Activated CD4-positive, CD25-positive, alpha-beta regulatory T cell treated with anti-CD3 and anti-CD28 coated beads, Interleukin-2, amount 50 U/mL, for 16 hours (primary cell): ENCODE measurements at regions not wholly inside any gene's neighbourhood (a gene's known extent, or its start where the extent isn't known, plus 50 kb on each side); places are given as distances from the start of the nearest gene placed in this dataset.
"Not testable (repeated sequence)": the region's sequence is repeated elsewhere in the genome, so short reads cannot be mapped to it uniquely, and the experiment has no call there.

ENCODE experiments used
- DNase-seq: peaks from one replicate; pipeline ENCODE4 v3.0.0-alpha.2; 2020; ENCODE audit warnings: low read depth, low spot score

DNA sequence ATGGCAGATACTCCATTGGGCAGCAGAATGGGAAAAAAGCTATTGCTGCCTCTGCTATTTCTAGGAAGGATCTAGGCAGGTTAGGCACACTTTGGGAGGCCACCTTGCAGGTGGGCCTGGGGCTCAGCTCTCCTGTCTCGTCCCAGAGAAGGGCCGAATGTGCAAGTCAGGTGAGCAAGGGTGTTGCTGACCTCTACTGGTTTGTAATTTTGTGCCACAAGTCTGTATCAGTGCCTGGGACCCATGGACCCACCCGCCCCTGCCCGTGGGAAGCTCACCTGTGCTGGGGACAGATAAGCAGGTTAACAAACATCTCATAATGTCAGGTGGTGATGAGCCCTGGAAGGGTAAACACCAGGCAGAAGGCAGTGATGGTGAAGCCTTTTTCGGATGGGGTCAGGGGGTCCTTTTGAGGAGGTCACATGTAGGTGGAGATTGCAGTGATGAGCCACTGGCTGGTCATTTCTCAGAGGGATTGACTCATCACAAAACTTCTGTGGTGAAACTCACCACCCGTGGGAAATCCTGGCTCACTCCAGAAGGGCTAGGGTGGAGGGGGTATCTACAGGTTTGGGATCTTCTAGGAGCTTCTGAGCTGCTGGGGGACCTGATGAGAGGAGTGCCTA is 161.3 kb downstream of the KLF13 start:
- DNase-seq: no peak

DNA sequence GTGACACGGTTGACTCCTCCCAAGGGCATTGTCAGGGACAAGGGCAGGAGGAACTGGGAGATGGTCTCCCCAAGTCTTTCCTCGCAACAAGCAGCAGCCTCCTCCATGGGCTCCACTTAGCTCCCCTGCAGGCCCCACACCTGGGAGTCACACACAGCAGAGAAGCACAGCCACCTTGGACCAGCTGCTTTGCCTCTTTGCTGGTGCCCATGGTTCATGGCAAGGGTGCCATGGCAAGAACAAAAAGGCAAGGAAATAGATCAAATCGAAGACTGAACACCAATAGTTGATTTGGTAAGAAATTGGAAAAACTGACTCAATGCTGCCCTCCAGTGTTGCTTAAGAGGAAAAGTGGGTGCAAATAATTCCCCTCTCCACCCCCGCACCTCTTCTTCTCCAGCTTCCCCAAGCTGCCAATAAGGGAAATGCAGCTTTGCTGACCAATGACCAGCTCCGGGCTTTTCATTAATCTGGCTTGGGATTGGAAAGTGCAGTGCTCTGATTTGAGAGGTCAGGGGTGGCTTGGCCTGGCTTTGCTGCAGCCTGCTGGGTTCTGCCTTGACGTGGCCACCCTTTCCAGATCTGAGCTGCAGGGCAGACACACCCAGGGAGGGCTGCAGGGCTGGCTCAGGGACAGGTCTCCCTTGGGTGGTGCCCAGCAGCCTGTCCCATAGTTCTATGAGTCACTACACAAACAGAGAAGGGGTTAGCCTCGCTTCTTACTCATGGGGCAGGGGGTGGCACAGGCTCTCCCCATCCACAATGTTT is 162.0 kb downstream of the KLF13 start:
- no peak for DNase-seq

DNA sequence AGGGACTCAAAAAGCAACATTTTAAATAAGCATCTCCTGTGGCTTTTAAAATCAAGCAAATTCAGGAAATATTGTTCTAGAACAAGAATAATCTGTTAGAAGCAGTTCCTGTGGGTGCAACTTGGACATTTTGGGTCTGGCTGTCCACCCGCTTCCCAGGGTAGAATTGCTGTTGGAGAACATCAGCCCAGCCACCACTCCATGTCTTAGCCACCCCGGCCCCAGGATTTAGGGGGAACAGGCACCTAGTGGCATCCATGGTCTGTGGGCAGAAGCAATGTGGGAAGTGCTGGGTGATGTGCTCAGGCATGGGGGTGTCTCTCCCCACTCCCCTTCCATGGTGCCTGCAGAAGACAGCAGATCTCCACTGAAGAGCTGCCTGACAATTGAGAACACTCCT is 162.6 kb downstream of the KLF13 start:
- DNase-seq: no peak

DNA sequence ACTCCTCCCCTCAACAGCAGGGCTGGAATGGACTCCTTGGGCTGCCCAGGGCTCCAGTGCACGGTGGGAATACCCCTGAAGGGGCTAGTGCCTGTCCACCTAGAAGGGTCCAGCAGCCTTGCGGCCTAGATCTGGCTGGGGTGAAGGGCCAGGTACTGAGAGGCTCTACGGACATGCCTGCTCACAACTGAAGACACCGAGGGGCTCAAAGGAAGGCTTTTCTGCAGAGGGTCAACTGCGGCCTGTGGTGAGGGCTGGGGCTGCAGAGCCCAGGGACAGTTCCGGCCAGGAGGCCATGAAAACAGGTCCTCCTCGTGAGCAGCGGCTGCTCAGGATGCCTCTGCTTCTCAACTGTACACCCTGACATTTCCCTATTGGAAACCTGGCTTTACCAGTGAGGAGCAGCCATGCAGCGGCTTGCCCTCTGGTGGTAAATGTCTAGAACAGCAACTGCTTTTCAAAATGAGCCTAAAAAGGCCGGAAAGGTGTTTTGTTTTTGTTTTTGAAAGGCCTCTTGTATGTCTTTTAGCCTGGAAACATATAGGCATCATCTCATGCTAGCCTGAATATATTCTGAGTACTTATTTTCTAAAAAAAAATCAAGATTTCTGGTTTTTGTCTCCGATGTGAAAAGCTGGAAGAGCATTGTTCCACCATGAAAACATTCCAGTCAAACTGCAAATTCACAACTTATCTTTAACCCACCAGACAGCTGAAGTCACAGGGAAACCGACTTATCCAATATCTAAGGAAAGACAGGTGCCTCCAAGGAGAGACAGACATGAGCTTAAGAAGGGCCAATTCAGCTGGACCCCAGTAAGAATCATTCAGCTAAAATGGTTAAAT is 163.4 kb downstream of the KLF13 start:
- DNase-seq: no peak

DNA sequence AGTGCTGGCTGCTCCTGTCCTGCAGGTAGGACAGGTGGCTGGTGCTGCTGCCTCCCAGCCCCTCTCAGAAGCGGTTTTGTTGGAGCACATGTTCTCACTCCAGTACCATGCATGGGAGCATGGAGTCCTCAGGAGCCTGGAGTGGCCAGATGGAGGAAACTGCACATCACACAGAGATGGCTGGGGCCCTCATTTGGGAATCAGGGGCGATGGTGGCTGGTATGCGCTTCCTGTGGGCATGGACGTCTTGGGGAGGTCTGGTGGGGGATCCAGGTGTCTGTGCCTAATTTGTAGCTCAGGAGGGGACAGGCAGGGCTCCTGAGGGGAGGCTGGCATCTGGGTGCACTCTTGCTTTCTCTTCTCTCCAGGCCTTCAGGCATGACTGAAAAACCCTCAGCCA is 168.2 kb downstream of the KLF13 start:
- no peak for DNase-seq

DNA sequence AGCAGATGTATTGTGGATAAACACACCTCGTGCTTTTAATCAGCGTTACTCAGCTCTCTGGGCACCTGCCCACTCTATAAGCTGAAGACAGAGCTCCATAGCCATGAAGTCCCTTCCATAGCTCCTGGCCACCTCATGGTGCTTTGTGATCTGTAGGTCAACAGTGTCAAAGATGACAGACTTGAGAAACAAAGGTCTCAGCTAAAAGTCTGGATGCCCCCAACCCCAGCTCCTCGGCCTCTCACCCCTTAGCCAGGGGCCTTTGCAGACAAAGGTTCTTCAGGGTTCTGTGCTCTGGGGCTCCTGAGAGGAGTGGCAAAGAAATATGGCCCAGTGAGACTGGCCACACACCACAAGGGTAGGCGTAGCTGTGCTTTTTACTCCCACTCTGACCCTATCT is 168.6 kb downstream of the KLF13 start:
- no peak for DNase-seq

DNA sequence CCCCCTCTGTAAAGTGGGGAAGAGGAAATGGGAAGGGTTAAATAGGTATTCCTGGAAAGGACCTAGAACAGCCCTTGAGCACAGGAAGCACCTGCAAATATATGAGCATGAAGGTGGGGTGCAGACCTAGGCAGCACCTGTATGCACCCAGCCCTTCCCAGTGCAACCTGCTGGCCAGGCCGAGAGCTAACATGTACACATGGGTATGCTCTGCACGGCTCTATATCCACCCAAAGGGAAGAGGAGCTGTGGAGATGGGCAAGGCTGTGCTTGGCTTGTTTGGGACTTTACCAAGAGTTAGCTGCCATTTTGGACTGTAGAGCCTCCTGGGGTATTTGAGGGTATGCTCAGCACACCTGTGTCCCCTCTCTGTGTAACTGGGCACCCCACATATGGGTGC is 171.2 kb downstream of the KLF13 start:
- DNase-seq: no peak

DNA sequence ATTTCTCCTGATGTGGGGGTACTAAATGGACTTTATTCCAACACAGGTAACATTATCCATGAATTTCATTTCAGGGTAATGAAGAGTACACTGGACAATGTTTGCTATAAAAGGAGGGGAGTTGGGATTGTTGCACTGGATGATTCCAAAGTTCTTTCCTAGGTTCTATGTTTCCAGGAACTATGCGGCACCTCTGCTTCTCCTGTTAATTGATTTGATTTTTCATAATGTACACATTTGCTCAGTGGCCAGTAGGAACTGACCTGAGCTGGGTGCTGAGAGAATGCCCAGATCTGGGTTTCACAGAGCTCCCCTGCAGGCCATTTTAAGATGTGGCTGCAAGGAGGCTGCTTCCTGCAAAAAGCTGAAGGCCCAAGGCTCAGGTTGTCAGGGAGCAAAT is 171.7 kb downstream of the KLF13 start:
- DNase-seq: no peak

DNA sequence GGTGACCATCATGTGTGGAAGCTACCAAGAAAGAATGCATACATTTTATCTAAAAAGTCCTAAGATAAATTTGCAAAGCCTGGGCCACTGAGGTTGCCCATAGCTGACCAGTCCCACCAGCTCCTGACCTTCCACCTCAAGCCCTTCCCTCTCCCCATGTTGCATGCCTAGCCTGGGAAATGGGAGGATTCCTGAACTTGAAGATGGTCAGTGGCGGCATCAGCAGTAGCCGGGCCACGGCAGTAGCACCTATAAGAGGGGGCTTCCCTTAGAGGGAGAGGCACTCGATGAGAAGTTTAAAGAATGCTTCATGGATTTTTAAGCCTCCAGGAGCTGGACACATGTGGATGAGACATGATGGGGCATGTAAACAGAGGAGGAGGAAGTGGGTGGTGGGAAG is 172.1 kb downstream of the KLF13 start:
- no peak for DNase-seq

DNA sequence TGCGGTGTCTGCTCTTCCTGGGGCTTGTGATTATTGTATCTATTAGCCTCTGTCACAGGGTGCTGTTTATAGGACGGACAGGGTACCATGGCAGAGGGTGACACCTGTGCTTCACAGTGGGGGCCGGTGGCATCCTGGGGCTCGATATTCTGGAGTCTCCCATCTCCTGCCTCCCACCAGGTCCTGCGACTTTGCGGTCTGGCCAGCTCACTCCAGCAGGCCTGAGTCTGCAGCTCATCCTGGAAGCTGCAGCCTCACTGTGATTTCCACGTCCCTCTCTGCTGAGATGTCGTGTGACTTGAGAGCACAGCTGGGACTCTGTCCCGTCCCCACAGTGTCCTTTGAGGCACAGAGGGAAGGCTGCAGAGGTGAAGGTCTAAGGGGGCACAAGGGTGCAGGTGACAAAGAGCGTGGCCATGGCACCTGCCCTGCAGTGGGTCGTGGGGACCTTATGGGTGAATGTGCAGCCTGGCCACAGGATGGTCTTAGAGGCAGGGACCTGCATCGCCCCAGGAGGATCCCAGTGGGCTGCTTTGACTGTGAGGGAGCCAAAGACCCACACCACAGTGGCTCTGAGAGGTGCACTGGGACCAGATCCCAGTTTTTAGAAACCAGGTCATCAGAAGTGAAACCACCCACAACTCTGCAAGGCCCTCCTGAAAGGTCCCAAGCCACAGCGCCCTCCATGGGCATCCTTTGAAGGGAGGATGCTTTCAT is 172.8 kb downstream of the KLF13 start:
- no peak for DNase-seq

DNA sequence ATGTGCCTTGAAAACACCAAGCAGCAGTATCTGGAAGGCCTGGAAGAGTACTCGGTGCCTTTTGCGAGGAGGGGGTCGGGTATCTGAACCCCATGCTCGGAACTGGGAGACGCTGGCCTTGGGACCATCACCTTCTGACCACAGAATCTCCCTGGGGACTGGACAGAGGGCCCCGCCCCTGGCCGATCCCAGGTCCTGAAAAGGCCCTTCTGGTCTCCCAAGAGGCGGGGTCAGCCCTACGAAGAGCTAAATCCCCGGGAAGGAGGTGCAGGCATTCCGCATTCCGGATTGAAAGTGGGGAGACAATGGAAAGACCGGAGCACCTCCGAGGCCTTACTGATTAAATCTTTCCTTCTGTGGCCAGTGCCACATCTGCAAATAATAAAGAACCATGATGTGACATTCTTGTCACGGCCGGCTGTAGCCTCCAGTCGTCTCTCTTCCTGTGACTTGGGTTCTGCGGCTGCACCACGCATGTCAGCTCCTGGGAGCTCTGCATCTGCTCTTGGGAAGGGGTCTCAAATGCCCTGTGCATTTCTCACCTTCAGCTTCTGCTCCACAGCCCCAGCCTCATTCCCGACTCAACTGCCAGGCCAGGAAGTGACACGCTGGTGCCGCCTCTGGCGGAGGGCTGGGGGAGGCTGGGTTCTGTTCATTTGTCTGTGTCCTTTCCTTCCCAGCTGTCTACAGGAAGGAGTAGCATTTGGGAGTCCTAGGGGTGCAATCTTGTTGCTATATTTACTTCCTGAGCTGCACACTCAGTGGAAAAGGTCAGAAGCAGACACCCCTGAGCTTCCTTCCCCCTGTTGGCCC is 173.5 kb downstream of the KLF13 start:
- no peak for DNase-seq

DNA sequence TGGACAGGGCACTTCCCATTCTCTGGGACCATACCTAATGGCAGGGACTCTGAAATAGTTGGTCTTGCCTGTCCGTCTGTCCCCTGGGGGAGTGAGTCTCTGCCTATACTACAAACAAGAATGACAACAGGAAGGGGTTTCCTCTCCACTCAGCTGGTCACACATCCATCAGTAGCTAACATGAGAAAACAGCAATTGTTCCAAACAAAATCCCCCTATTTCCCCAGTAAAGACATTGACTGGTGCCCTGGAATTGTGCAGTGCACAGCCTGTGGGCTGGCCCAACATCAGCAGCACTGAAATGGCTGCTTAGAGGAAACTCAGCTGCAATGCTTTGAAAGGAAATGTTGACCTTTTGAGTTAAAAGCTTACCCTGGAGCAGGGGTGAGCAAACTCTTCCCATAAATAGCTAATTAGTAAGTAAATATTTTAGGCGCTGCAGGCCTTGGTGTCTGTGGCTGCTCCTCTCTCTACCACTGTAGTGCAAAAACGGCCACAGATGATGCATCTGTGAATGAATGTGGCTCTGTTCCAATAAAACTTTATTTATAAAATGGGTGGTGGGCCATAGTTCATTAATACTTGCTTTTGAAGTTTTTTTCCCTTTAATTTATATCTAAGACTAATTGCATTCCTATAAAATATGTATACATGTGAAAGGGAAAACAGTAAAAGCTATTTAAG is 174.3 kb downstream of the KLF13 start:
- DNase-seq: no peak

DNA sequence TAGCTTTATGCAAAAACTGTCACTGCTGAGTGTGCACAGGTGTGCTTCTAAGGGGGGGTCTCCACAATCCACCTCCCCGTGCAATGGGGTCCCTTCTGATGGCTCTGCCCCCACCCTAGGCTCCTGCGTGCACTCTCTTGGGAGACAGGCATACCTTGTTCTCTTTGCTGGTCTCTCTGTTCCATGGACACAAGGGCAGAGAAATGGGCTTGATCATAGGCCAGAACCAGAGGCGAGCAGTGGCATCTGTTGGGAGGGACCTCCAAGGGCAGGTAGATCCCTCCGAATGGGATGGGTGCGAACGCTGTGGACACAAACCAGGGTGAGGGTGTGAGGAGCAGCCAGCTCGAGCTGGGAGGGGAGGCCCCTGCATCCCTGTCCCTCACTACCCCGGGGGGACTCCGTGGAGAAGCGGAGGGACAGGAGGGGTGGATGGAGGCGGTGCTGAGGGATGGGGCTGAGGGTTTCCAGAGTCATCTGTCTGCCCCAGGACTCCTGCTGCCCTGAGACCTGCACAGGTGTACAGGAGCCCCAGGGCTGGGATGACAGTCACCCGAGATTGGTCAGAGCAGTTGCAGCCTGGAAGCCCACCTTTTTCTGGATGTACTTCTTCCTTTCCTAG is 175.0 kb downstream of the KLF13 start:
- DNase-seq: no peak

DNA sequence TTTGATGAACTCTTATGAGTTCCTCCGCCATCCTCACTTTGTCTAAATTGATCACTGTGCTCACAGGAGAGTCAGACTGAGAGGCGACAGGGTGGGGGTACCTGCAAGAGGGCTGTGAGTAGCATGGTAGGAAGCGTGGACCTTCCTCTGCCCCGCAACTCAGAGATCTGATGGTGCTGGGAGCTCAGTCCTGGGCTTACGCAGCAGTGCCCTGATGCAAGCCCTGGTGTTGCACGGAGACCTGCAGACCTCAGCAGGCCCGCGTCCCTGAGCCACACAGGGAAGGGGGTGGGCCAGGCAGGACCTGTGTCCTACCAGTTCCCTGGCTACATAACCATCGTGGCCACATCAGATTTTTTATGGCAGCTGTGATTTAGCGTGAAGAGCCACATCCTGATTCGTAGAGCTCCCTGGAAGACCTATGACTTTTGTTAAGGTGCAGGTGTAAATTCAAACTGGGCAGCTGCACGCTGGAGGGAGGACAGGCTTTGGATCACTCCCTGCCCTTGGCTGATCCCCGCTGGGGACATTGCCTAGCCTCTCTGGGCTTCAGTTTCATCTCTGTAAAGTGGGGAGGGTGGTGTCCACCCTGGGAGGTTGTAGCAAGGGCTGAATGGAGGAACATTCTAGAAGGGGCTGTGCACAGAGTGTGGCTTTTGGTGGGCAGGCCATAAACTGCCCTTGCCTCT is 176.1 kb downstream of the KLF13 start:
- DNase-seq: no peak

DNA sequence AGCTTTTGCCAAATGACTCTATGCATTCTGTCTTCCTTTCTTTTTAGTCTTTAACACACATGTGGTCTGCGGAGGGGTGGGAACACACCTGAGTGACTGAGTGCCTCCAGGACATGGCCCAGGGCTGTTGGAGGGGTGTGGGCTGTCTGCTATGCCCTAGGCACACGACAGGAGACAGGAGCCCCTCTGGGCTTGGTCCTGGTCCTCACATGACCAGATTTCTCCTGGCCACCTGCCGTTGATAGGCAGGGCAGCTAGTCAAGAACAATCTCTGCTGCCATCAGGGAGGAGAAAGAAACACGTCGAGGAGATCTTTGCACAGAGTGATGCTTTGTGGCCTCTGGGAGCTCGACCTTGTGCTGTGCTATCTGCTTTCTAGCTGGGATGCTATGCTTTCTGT is 176.6 kb downstream of the KLF13 start:
- DNase-seq: no peak

DNA sequence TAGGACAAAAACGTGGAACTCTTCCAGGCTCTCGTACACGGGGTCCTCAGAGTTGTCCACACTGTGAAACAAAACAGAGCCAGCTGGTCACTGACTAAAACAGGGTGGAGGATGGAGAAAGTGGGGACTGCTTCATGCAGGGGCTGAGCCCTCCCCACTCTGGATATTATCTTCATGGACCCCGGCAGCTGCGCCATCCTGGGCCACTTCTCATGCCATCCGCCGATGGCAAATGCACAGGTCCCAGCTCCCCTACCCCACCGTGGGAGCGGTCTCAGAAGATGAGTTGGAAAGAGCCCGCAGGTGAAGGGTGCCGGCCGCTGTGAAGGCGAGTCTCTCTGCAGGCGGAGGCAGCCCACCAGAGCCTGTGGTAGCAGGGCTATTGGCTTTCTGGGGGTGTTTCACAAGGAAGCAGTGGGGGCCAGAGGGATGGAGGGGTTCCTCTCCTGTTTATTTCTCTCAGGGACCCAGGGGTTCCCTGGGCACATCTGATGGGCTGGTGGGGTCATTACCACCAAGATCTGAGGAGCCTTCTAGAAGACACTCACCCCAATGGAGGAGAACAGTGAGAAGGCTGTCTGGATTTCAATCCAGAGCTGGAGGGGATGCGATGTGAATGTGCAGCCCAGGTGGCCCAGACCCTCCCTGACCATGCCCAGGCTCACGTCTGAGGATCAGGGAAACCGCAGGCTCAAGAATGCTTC is 177.3 kb downstream of the KLF13 start:
- no peak for DNase-seq

DNA sequence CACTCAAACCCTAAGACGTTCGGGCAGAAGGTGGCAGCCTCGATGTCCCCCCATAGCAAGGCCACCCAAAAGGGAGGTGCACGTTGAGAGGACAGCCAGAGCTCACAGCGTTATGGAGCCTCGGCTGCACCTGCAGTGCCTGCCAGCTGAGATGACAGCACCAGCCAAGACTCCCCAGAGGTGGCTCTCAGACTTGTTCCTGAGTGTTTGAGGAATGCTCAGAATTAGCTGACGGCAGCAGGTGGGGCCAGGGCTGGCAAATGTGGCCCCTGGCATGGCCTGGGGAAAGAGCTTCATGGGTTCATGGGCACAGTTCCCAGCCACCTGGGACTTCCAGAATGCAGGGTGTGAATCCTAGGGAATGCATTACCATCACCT is 177.8 kb downstream of the KLF13 start:
- DNase-seq: no peak

DNA sequence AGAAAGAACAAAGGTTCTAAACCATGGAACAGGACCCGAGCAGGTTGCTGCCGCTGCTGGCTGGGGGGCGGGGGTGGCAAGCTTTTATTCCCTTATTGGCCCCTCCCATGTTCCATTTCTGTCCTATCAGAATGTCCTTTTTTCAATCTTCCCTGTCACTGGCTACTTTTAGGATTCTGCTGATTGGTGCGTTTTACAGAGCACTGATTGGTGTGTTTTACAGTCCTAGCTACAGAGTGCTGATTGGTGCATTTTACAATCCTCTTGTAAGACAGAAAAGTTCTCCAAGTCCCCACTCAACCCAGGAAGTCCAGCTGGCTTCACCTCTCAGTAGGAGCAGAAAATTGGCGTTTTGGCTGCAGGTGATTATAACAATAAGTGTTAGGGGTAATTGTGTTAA is 180.9 kb downstream of the KLF13 start:
- not testable (repeated sequence) for DNase-seq

DNA sequence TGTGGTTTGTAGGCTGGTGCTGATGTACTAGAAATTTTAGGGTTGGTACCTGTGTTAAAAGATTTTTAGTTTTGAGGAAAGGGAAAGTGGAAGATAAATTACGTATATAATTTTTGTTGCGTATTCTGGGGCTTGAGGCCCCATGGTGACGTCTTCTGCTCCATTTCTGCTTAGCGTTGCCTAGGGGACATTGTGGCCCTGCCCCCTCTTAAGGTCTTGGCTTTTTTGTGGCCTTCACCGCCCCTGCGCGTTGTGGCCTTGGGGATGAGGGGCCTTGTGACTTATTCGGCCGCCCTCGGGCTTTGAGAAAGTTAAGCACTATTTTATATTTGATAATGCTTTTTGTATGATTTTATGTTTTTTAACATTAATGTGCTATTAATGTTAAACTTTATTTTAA is 182.0 kb downstream of the KLF13 start:
- no peak for DNase-seq
